ENCODE measurements at regions not wholly inside any gene's neighbourhood (a gene's known extent, or its start where the extent isn't known, plus 50 kb on each side); places are given as distances from the start of the nearest gene placed in this dataset.

DNA sequence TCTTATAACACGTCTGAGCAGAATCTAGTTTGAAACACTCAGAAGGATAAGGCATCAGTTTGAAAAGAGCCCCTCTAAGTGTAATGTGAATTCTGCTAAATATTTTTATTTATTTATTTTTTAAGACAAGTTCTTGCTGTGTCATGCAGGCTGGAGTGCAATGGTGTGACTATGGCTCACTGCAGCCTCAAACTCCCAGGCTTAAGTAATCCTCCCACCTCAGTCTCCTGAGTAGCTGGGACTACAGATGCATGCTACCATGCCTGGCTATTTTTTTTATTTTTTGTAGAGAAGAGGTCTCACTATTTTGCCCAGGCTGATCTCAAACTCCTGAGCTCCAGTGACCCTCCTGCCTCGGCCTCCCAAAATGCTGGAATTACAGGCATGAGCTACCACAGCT, 225.9 kb upstream of the SEL1L start:
- POLR2A ChIA-PET: no interaction called here
- 3% methylated on average over 2 of the region's 2 CpGs for WGBS (ENCODE audit: missing lambda C conversion rate)

DNA sequence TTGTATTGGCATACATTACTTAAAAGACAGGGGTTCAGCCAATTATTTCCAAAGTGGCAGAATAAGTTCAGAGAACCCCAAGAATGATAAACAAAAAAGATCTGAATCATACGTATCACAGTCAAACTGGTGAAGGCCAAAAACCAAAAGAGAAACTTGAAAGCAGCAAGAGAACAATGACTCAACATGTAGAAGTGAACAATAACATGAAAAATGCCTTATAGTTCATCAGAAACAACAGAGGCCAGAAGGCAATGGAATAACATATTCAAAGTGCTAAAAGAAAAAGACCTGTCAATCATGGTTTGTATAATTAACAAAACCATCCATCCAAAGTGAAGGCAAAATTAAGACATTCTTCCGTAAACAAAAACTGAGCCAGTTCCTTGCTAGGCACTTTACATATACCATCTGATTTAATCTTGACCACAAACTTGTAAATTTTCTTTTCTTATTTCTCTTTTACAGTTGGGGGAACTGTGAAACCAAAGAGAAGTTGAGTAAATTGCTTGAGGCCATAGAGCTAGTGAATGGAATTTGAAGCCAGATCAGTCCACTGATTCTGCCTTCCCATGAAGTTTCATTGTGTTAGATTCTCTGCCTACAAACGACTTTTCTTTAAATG, 232.1 kb upstream of the SEL1L start:
- H3K4me1 ChIP-seq: no peaks in the 10 kb centered on the region
- H3K27ac ChIP-seq: no peak overlapping the region
- 32% methylated on average over 3 of the region's 3 CpGs for WGBS (ENCODE audit: missing lambda C conversion rate)
- no peak overlapping the region for H3K4me3 ChIP-seq
- FAIRE-seq: no peak
- H3K4me2 ChIP-seq: no peak overlapping the region
- DNase-seq (ENCODE audit: low read depth in 1 of 2, low spot score in 1 of 2): no peak
- no peak for ATAC-seq
- ChIA-PET CTCF (no interaction called here), POLR2A (no interaction called here)
- TF ChIP-seq RAD21 (conservative IDR thresholded peaks at IDR 0.05 in 1 of 2, IDR thresholded peaks at IDR 0.05 in 1 of 2): no peak
- no peak for TF ChIP-seq EHMT2 (IDR thresholded peaks at IDR 0.05; ENCODE audit: low read depth)
- TF ChIP-seq CHD4 (IDR thresholded peaks at IDR 0.05; ENCODE audit: borderline replicate concordance): no peak
- TF ChIP-seq HOXB13 (CRISPR knock-in tag; IDR thresholded peaks at IDR 0.05; ENCODE audit: low read depth): no peak
- no peak for TF ChIP-seq TP53 (CRISPR knock-in tag; IDR thresholded peaks at IDR 0.05)
- no peaks in the 10 kb centered on the region for H3K9me3 ChIP-seq

More for the DNA sequence above, 225.9 kb upstream of the SEL1L start:
- TF ChIP-seq NPAS2 (CRISPR knock-in tag; IDR thresholded peaks at IDR 0.05; ENCODE audit: borderline replicate concordance) (no peak), EHMT2 (IDR thresholded peaks at IDR 0.05; ENCODE audit: low read depth) (no peak), HOXA7 (CRISPR knock-in tag; IDR thresholded peaks at IDR 0.05) (no peak), NR3C1 (IDR thresholded peaks at IDR 0.05) (no peak), ESRRA (IDR thresholded peaks at IDR 0.05; ENCODE audit: borderline replicate concordance, low read length) (no peak), JUNB (IDR thresholded peaks at IDR 0.05) (no peak), KDM5A (IDR thresholded peaks at IDR 0.05) (no peak), NFE2L2 (conservative IDR thresholded peaks at IDR 0.05; ENCODE audit: low read length) (no peak), HEYL (CRISPR knock-in tag; IDR thresholded peaks at IDR 0.05) (no peak), RCOR1 (IDR thresholded peaks at IDR 0.05; ENCODE audit: low read depth, low read length) (no peak)
- TF ChIP-seq, protein P1, sequence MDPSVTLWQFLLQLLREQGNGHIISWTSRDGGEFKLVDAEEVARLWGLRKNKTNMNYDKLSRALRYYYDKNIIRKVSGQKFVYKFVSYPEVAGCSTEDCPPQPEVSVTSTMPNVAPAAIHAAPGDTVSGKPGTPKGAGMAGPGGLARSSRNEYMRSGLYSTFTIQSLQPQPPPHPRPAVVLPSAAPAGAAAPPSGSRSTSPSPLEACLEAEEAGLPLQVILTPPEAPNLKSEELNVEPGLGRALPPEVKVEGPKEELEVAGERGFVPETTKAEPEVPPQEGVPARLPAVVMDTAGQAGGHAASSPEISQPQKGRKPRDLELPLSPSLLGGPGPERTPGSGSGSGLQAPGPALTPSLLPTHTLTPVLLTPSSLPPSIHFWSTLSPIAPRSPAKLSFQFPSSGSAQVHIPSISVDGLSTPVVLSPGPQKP (IDR thresholded peaks at IDR 0.05; ENCODE audit: low read depth, low read length): no peak
- TF ChIP-seq, protein P2, sequence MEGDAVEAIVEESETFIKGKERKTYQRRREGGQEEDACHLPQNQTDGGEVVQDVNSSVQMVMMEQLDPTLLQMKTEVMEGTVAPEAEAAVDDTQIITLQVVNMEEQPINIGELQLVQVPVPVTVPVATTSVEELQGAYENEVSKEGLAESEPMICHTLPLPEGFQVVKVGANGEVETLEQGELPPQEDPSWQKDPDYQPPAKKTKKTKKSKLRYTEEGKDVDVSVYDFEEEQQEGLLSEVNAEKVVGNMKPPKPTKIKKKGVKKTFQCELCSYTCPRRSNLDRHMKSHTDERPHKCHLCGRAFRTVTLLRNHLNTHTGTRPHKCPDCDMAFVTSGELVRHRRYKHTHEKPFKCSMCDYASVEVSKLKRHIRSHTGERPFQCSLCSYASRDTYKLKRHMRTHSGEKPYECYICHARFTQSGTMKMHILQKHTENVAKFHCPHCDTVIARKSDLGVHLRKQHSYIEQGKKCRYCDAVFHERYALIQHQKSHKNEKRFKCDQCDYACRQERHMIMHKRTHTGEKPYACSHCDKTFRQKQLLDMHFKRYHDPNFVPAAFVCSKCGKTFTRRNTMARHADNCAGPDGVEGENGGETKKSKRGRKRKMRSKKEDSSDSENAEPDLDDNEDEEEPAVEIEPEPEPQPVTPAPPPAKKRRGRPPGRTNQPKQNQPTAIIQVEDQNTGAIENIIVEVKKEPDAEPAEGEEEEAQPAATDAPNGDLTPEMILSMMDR (IDR thresholded peaks at IDR 0.05): no peak
- Histone ChIP-seq H3K4me2 (no peak overlapping the region), H3K27ac (no peak overlapping the region), H3K9me3 (no peaks in the 10 kb centered on the region), H3K4me1 (no peaks in the 10 kb centered on the region), H3K4me3 (no peak overlapping the region)
- FAIRE-seq (no peak), ATAC-seq (no peak), DNase-seq (ENCODE audit: low read depth in 1 of 2, low spot score in 1 of 2) (no peak)
- CTCF ChIA-PET: no interaction called here

DNA sequence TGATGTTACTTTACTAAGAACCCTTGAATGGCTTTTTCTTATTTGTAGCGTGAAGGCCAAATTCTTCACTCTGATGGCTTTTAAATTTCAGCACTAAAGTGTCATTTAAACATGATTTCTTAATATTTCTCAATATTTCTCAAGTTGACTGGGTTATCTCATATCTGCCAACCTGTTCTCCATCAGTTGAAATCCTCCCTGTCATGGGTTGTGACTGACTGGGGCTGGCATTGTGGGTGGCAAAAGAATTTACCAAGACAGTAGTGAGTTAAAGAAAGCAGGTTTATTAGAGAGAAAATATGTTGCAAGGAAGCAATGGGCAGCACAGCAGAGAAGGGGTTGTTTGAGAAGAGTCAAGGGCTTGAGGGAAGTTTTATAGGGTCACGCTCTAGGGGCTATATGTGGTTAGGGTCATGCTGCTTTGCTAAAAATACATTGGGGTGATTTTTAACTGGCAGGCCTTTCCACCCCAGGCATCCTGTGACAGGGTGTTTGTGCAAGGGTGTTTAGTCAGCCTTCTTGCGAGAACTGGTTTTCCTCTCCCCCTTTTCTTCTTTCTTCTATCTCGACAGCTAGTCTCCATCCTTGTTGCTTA, 232.8 kb upstream of the SEL1L start:
- TF ChIP-seq, protein P3, sequence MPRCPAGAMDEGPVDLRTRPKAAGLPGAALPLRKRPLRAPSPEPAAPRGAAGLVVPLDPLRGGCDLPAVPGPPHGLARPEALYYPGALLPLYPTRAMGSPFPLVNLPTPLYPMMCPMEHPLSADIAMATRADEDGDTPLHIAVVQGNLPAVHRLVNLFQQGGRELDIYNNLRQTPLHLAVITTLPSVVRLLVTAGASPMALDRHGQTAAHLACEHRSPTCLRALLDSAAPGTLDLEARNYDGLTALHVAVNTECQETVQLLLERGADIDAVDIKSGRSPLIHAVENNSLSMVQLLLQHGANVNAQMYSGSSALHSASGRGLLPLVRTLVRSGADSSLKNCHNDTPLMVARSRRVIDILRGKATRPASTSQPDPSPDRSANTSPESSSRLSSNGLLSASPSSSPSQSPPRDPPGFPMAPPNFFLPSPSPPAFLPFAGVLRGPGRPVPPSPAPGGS (IDR thresholded peaks at IDR 0.05): no peak
- TF ChIP-seq KDM1A (IDR thresholded peaks at IDR 0.05; ENCODE audit: low read depth) (no peak), ESRRA (IDR thresholded peaks at IDR 0.05; ENCODE audit: borderline replicate concordance, low read length) (no peak), TFCP2L1 (CRISPR knock-in tag; IDR thresholded peaks at IDR 0.05) (no peak), CBX8 (IDR thresholded peaks at IDR 0.05) (no peak), FOXS1 (CRISPR knock-in tag; IDR thresholded peaks at IDR 0.05) (no peak), RFX5 (IDR thresholded peaks at IDR 0.05) (no peak), ZSCAN20 (CRISPR knock-in tag; IDR thresholded peaks at IDR 0.05) (no peak), EHF (CRISPR knock-in tag; IDR thresholded peaks at IDR 0.05) (no peak)
- TF ChIP-seq, protein P4, sequence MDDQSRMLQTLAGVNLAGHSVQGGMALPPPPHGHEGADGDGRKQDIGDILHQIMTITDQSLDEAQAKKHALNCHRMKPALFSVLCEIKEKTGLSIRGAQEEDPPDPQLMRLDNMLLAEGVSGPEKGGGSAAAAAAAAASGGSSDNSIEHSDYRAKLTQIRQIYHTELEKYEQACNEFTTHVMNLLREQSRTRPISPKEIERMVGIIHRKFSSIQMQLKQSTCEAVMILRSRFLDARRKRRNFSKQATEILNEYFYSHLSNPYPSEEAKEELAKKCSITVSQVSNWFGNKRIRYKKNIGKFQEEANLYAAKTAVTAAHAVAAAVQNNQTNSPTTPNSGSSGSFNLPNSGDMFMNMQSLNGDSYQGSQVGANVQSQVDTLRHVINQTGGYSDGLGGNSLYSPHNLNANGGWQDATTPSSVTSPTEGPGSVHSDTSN (IDR thresholded peaks at IDR 0.05): no peak
- Histone ChIP-seq H3K4me1 (no peaks in the 10 kb centered on the region), H3K4me3 (no peak overlapping the region), H3K27ac (no peak overlapping the region), H3K4me2 (no peak overlapping the region), H3K9me3 (no peaks in the 10 kb centered on the region)
- DNase-seq (ENCODE audit: low read depth in 1 of 2, low spot score in 1 of 2) (no peak), ATAC-seq (no peak), FAIRE-seq (no peak)
- CTCF ChIA-PET: no interaction called here
- WGBS (ENCODE audit: missing lambda C conversion rate): 5% methylated on average over 4 of the region's 4 CpGs
- POLR2A ChIA-PET: no interaction called here
